Stimulated activated CD8-positive, alpha-beta memory T cell treated with anti-CD3 and anti-CD28 coated beads, Interleukin-4, amount 100 ng/mL, for 48 hours (primary cell): ENCODE measurements at regions not wholly inside any gene's neighbourhood (a gene's known extent, or its start where the extent isn't known, plus 50 kb on each side); places are given as distances from the start of the nearest gene placed in this dataset.

ENCODE experiments used
- DNase-seq: peaks from one replicate; pipeline ENCODE4 v3.0.0-alpha.2; 2020

GRCh38 chrX:9196961-9197640 lies 163.2 kb upstream of the FAM9B start:
- DNase-seq = no peak

- DNase-seq = no peak
Measured at GRCh38 chrX:9204560-9204959, 170.6 kb upstream of the FAM9B start.

GRCh38 chrX:9205599-9206223 lies 171.8 kb upstream of the FAM9B start:
- DNase-seq = no peak

GRCh38 chrX:9207142-9207541 lies 173.2 kb upstream of the FAM9B start:
- DNase-seq = no peak

- no peak for DNase-seq
Measured at GRCh38 chrX:9211269-9211668, 177.3 kb upstream of the FAM9B start.

GRCh38 chrX:9221781-9222180 lies 187.9 kb upstream of the FAM9B start:
- no peak for DNase-seq

- no peak for DNase-seq
Measured at GRCh38 chrX:9222299-9222698, 188.4 kb upstream of the FAM9B start.

GRCh38 chrX:9227276-9227675 lies 193.3 kb upstream of the FAM9B start:
- DNase-seq = no peak

- no peak for DNase-seq
Measured at GRCh38 chrX:9231491-9231890, 197.6 kb upstream of the FAM9B start.

GRCh38 chrX:9233141-9233540 lies 199.2 kb upstream of the FAM9B start:
- no peak for DNase-seq

- no peak for DNase-seq
Measured at GRCh38 chrX:9234315-9234714, 200.4 kb upstream of the FAM9B start.

GRCh38 chrX:9235722-9236121 lies 201.8 kb upstream of the FAM9B start:
- no peak for DNase-seq

GRCh38 chrX:9240956-9241355 lies 207.0 kb upstream of the FAM9B start:
- no peak for DNase-seq

- no peak for DNase-seq
Measured at GRCh38 chrX:9241427-9241826, 207.5 kb upstream of the FAM9B start.

- DNase-seq = no peak
Measured at GRCh38 chrX:9249051-9249846, 215.3 kb upstream of the FAM9B start.

GRCh38 chrX:9252182-9252581 lies 212.7 kb upstream of the TBL1X start:
- DNase-seq = no peak

- DNase-seq = no peak
Measured at GRCh38 chrX:9253211-9253610, 211.6 kb upstream of the TBL1X start.

- DNase-seq = no peak
Measured at GRCh38 chrX:9257718-9258420, 207.0 kb upstream of the TBL1X start.

GRCh38 chrX:9258421-9259104 lies 206.3 kb upstream of the TBL1X start:
- no peak for DNase-seq

GRCh38 chrX:9260603-9261002 lies 204.3 kb upstream of the TBL1X start:
- no peak for DNase-seq

- DNase-seq = no peak
Measured at GRCh38 chrX:9267415-9267814, 197.4 kb upstream of the TBL1X start.

GRCh38 chrX:9269134-9269533 lies 195.7 kb upstream of the TBL1X start:
- DNase-seq = no peak
